HG02610 (cell line): ENCODE measurements at regions not wholly inside any gene's neighbourhood (a gene's known extent, or its start where the extent isn't known, plus 50 kb on each side); places are given as distances from the start of the nearest gene placed in this dataset.
"Not testable (repeated sequence)": the region's sequence is repeated elsewhere in the genome, so short reads cannot be mapped to it uniquely, and the experiment has no call there.

Experiments
- ATAC-seq: cut with Tn5 transposase; IDR thresholded peaks from one replicate; pipeline ENCODE4 v1.9.1; 2021; ENCODE audit warnings: mild to moderate bottlenecking, moderate library complexity; ENCODE audit not compliant: unreplicated experiment

- no peak for ATAC-seq
Observed at GRCh38 chr3:35194666-35195065, 444.7 kb upstream of the ARPP21 start.

- ATAC-seq, result no peak
Observed at GRCh38 chr3:35198857-35199256, 440.5 kb upstream of the ARPP21 start.

GRCh38 chr3:35200056-35200455 is 439.3 kb upstream of the ARPP21 start:
- ATAC-seq, result no peak

- ATAC-seq, result no peak
Observed at GRCh38 chr3:35201211-35201610, 438.1 kb upstream of the ARPP21 start.

- no peak for ATAC-seq
Observed at GRCh38 chr3:35215525-35216500, 423.5 kb upstream of the ARPP21 start.

GRCh38 chr3:35216501-35217266 is 422.6 kb upstream of the ARPP21 start:
- no peak for ATAC-seq

- no peak for ATAC-seq
Observed at GRCh38 chr3:35223632-35224394, 415.5 kb upstream of the ARPP21 start.

GRCh38 chr3:35224565-35225295 is 414.6 kb upstream of the ARPP21 start:
- no peak for ATAC-seq

- no peak for ATAC-seq
Observed at GRCh38 chr3:35241236-35241635, 398.1 kb upstream of the ARPP21 start.

- no peak for ATAC-seq
Observed at GRCh38 chr3:35254917-35255316, 384.4 kb upstream of the ARPP21 start.

GRCh38 chr3:35257641-35258040 is 381.7 kb upstream of the ARPP21 start:
- ATAC-seq, result no peak

- no peak for ATAC-seq
Observed at GRCh38 chr3:35262406-35262805, 376.9 kb upstream of the ARPP21 start.

GRCh38 chr3:35263477-35263876 is 375.8 kb upstream of the ARPP21 start:
- ATAC-seq, result no peak

- ATAC-seq, result not testable (repeated sequence)
Observed at GRCh38 chr3:35266065-35266464, 373.3 kb upstream of the ARPP21 start.

GRCh38 chr3:35275768-35276167 is 363.6 kb upstream of the ARPP21 start:
- ATAC-seq, result no peak

- no peak for ATAC-seq
Observed at GRCh38 chr3:35276568-35276967, 362.8 kb upstream of the ARPP21 start.

GRCh38 chr3:35291471-35292236 is 347.7 kb upstream of the ARPP21 start:
- ATAC-seq, result no peak

- no peak for ATAC-seq
Observed at GRCh38 chr3:35292568-35292967, 346.8 kb upstream of the ARPP21 start.

- no peak for ATAC-seq
Observed at GRCh38 chr3:35295906-35296305, 343.4 kb upstream of the ARPP21 start.

- peak; percentile 71 for ATAC-seq
Observed at GRCh38 chr3:35296533-35296932, 342.8 kb upstream of the ARPP21 start.
